Vagina (tissue), 2 donors: ENCODE measurements at regions not wholly inside any gene's neighbourhood (a gene's known extent, or its start where the extent isn't known, plus 50 kb on each side); places are given as distances from the start of the nearest gene placed in this dataset.
"Not testable (repeated sequence)": the region's sequence is repeated elsewhere in the genome, so short reads cannot be mapped to it uniquely, and the experiment has no call there.

Experiments used
- DNase-seq, 2 donors: peaks; one replicate each; pipeline ENCODE4 v3.0.0-alpha.2; 2017; ENCODE audit errors: extremely low spot score in 2 of 2
- H3K27ac ChIP-seq: fragments of 200-600 bp; sonication (generic); one replicate; pipeline ENCODE4 v1.5.1; 2019
- H3K27me3 ChIP-seq: fragments of 200-600 bp; sonication (generic); one replicate; pipeline ENCODE4 v1.5.1; 2019
- H3K36me3 ChIP-seq, 2 donors: fragments of 200-600 bp; sonication (generic); one replicate each; pipeline ENCODE4 v1.5.1; 2017 to 2019
- H3K4me1 ChIP-seq: fragments of 200-600 bp; sonication (generic); one replicate; pipeline ENCODE4 v1.5.1; 2019
- H3K4me3 ChIP-seq, 2 donors: fragments of 200-600 bp; sonication (generic); 1 replicate in 1 of 2; 2 replicates in 1 of 2; pipeline ENCODE4 v1.5.1; 2016 to 2019
- H3K9me3 ChIP-seq: fragments of 200-600 bp; sonication (generic); one replicate; pipeline ENCODE4 v1.5.1; 2019
- POLR2A ChIP-seq, 2 donors: fragments of 450-650 bp; IDR thresholded peaks; one replicate each; pipeline ENCODE4 v1.6.1; 2017; ENCODE audit warnings: antibody characterized with exemption in 2 of 2, mild to moderate bottlenecking in 2 of 2, moderate library complexity in 2 of 2
- POLR2AphosphoS5 ChIP-seq, 2 donors: sonication (generic); formaldehyde crosslinking; IDR thresholded peaks; one replicate each; pipeline ENCODE4 v1.9.0; 2017; ENCODE audit warnings: antibody characterized with exemption in 2 of 2, mild to moderate bottlenecking in 2 of 2, low read depth in 1 of 2; ENCODE audit not compliant: insufficient read depth in 1 of 2
- intact Hi-C: fragments of 100-400 bp; cut with DNase I; formaldehyde crosslinking; loops from one replicate; pipeline ENCODE4 v1.15.1; 2023
- TF ChIP-seq, protein P1 (sequence below), 3 experiments: fragments of 450-650 bp in 2 of 3; fragments of 200-600 bp in 1 of 3; sonication (generic) in 1 of 3; IDR thresholded peaks; one replicate each; pipeline ENCODE4 v1.5.1; 2017 to 2019; ENCODE audit warnings: antibody characterized with exemption in 3 of 3, mild to moderate bottlenecking in 2 of 3, moderate library complexity in 2 of 3

DNA sequence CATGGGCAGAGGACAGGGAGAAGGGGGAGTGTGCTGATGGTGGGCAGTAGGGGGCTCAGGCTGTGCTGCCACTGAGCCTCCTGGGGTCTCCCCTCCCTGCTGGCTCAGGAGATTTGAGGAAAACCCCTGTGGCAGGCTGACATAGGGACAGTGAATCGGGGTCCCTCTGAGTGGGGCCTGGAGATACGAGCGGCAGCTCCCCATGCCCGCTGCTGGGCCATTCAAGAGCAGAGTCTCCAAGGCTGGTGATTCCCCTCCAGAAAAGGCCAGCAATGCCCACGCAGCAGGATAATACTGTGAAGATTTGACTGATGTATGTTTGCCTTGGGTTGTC lies 288.7 kb upstream of the SFSWAP start:
- Histone ChIP-seq H3K27me3 (no peaks in the 10 kb centered on the region), H3K4me3 (no peak overlapping the region), H3K4me1 (no peaks in the 10 kb centered on the region), H3K36me3 (no peaks in the 10 kb centered on the region), H3K9me3 (no peaks in the 10 kb centered on the region), H3K27ac (no peak overlapping the region)
- TF ChIP-seq, protein P1, sequence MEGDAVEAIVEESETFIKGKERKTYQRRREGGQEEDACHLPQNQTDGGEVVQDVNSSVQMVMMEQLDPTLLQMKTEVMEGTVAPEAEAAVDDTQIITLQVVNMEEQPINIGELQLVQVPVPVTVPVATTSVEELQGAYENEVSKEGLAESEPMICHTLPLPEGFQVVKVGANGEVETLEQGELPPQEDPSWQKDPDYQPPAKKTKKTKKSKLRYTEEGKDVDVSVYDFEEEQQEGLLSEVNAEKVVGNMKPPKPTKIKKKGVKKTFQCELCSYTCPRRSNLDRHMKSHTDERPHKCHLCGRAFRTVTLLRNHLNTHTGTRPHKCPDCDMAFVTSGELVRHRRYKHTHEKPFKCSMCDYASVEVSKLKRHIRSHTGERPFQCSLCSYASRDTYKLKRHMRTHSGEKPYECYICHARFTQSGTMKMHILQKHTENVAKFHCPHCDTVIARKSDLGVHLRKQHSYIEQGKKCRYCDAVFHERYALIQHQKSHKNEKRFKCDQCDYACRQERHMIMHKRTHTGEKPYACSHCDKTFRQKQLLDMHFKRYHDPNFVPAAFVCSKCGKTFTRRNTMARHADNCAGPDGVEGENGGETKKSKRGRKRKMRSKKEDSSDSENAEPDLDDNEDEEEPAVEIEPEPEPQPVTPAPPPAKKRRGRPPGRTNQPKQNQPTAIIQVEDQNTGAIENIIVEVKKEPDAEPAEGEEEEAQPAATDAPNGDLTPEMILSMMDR (IDR thresholded peaks at IDR 0.05), result no peak
- TF ChIP-seq POLR2A (IDR thresholded peaks at IDR 0.05), result no peak
- TF ChIP-seq POLR2AphosphoS5 (IDR thresholded peaks at IDR 0.05; ENCODE audit: insufficient read depth in 1 of 2, low read depth in 1 of 2), result no peak
- intact Hi-C loops, result no loop called here
- DNase-seq, result no peak

DNA sequence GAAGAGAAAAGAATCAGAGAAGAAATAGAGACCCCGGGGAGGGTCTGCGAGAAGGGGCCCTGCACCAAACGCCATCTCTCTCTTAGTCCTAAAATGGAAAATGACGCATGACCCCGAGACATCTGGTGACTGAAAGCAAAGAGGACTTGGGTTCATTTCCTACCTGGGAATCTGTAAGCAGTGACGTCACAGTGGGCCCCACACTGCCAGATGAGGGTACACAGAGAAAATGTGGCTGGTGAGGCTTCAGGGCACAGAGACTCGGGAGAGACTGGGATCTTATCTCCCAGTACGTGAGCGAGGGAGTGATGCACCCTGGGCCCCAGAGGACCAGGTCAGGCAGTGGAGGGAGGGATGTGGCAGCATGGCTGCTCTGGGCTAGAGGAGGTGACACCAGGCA lies 288.1 kb upstream of the SFSWAP start:
- Histone ChIP-seq H3K9me3 (no peaks in the 10 kb centered on the region), H3K27ac (no peak overlapping the region)
- TF ChIP-seq POLR2AphosphoS5 (IDR thresholded peaks at IDR 0.05; ENCODE audit: insufficient read depth in 1 of 2, low read depth in 1 of 2) (no peak), POLR2A (IDR thresholded peaks at IDR 0.05) (no peak)
- TF ChIP-seq, protein P1 (IDR thresholded peaks at IDR 0.05), result no peak

DNA sequence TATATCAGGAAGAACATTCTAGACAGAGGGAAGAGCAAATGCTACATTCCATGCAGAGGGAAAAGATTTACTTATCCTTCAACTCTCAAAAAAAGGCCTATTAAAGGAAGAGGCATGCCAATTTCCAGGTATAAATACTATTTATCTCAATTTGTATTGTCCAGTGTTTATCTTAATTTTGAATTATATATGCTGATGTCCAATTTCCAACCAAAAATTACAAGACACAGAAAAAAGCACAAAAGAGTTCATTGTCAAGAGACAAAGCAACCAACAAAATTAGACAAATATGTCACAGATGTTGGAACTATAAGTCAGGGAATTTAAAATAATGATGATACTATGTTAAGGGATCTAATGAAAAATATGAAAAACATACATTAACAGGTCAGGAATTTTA lies 286.6 kb upstream of the SFSWAP start:
- Histone ChIP-seq H3K4me1 (no peaks in the 10 kb centered on the region), H3K9me3 (no peaks in the 10 kb centered on the region), H3K4me3 (no peak overlapping the region), H3K36me3 (no peaks in the 10 kb centered on the region), H3K27ac (no peak overlapping the region), H3K27me3 (no peaks in the 10 kb centered on the region)
- TF ChIP-seq POLR2A (IDR thresholded peaks at IDR 0.05) (no peak), POLR2AphosphoS5 (IDR thresholded peaks at IDR 0.05; ENCODE audit: insufficient read depth in 1 of 2, low read depth in 1 of 2) (no peak)
- TF ChIP-seq, protein P1 (IDR thresholded peaks at IDR 0.05), result no peak
- intact Hi-C loops, result no loop called here
- no peak for DNase-seq

More for the DNA sequence above, 288.1 kb upstream of the SFSWAP start:
- Histone ChIP-seq H3K36me3 (no peaks in the 10 kb centered on the region), H3K4me3 (no peak overlapping the region), H3K4me1 (no peaks in the 10 kb centered on the region), H3K27me3 (no peaks in the 10 kb centered on the region)
- intact Hi-C loops, result no loop called here
- DNase-seq, result no peak

DNA sequence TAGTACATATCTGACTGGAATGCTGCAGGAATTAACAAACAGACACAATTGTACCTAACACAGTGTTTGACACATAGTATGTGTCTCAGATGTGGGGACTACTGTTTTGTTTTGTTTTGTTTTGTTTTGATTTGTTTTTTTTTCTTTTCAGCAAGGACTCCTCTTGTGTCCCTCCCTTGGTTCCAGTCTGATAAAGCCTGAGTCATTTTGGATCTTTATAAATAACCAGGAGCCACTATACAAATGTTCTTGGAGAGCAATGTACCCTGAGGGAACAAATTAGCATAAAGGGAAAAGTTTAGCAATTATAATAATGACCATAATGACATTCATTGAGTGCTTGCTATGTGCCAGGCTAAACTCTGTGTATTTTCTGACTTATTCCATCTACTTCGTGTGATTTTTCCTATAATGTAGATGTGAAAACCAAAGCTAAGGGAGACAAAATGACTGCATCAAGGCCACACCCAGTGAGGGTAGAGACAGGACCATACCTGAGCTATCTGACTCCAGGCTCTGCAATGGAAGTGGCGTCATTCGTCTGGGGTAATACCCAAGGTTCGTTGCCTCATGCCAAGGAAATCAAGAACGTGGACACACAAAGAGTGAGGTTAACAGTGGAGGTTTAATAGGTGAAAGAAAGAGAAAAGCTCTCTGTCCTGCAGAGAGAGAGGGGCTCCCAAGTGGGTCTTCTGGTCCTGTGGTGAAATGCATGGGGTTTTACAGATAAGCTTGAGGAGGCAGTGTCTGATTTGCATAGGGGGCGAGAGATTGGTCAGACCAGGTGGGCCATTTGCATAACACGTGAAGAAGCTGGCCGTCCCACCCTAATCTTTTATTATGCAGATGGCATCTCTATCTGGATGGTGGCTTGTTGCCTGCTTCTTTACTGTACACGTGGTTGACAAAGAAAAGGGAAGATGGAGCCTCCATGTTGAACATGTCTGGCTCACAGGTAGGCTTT lies 285.5 kb upstream of the SFSWAP start:
- no peak overlapping the region for H3K4me3 ChIP-seq
- H3K4me1 ChIP-seq, result no peaks in the 10 kb centered on the region
- TF ChIP-seq, protein P1 (IDR thresholded peaks at IDR 0.05), result no peak
- TF ChIP-seq POLR2A (IDR thresholded peaks at IDR 0.05) (no peak), POLR2AphosphoS5 (IDR thresholded peaks at IDR 0.05; ENCODE audit: insufficient read depth in 1 of 2, low read depth in 1 of 2) (no peak)
- no peak overlapping the region for H3K27ac ChIP-seq
- no peaks in the 10 kb centered on the region for H3K9me3 ChIP-seq
- H3K36me3 ChIP-seq, result no peaks in the 10 kb centered on the region
- intact Hi-C loops, result no loop called here
- DNase-seq, result no peak
- H3K27me3 ChIP-seq, result peaks cover 4% of the 10 kb centered on the region

DNA sequence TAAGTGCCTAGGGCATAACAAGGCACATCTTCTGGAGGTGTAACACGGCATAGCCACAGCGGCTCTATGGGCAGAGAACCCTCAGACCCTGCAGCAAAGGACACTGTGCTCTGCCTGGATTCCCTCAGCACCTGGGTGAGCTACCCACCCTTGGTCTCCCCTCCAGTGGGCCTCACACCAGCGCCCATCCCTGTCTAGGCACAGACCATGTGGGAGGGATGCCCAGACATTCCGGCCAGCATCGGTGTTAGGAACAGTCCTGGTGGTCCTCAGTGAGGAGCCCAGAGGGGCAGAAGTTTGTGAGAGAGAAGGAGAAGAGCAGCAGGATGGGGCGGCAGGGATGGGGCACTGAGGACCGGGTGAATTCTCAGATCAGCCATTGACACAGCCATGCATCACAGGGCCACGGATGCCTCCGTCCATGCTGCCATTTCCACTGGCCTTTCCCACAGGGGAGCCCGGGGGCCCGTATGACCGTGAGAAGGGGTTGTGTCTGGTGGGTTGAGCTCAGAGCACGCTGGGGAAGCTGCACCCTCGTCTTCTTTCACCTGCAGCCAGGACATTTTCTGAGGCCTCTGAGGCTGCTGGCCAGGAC lies 282.7 kb upstream of the SFSWAP start:
- H3K4me3 ChIP-seq, result no peak overlapping the region
- H3K4me1 ChIP-seq, result no peaks in the 10 kb centered on the region
- no peak for DNase-seq
- intact Hi-C loops, result no loop called here
- peaks cover 4% of the 10 kb centered on the region for H3K27me3 ChIP-seq
- no peak for TF ChIP-seq POLR2A (IDR thresholded peaks at IDR 0.05)
- no peak for TF ChIP-seq POLR2AphosphoS5 (IDR thresholded peaks at IDR 0.05; ENCODE audit: insufficient read depth in 1 of 2, low read depth in 1 of 2)
- TF ChIP-seq, protein P1 (IDR thresholded peaks at IDR 0.05), result no peak
- no peaks in the 10 kb centered on the region for H3K36me3 ChIP-seq
- H3K9me3 ChIP-seq, result no peaks in the 10 kb centered on the region
- H3K27ac ChIP-seq, result no peak overlapping the region

DNA sequence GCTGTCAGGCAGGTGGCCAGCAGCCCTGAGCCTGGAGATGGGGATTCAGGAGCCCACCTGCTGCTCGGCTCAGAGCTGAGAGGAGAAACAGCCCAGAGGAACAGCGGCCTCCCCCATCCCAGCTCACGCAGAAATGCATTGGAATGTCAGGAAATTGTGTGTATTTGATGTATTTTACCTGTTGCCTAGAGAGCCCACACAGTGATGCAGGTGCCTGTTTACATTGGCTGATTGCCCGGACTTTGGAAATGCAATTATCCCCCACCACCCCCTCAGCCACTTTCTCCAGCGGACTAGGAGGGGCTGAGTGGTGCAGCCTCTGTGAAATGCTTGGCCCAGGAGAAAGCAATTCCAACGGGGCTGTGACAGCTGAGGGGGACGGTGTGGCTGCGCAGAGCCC lies 281.7 kb upstream of the SFSWAP start:
- H3K4me3 ChIP-seq, H3K9me3 ChIP-seq, H3K27ac ChIP-seq, H3K27me3 ChIP-seq, intact Hi-C loops, DNase-seq, H3K4me1 ChIP-seq, H3K36me3 ChIP-seq: not testable (repeated sequence)

DNA sequence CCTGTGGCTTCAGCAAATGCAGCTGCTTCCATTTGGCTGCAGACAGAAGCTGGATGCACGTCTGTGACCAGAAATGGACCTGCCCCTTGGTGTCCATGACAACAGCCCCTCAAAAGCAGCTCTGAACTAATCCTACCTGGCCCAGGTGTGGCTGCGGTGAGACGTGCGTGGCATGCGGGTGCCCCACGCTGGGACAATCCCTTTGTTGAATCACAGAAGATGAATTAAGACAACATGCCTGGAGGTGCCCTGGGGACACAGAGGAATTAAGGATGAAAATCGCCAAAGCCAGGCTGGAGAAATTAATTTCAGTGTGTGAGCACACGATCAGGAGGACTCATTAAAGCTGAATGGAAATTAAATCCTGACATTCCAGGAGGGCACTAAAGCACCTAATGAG lies 281.2 kb upstream of the SFSWAP start:
- H3K4me1 ChIP-seq, intact Hi-C loops, H3K27ac ChIP-seq, DNase-seq, H3K9me3 ChIP-seq, H3K27me3 ChIP-seq, H3K36me3 ChIP-seq, H3K4me3 ChIP-seq: not testable (repeated sequence)
